ENCODE measurements at regions not wholly inside any gene's neighbourhood (a gene's known extent, or its start where the extent isn't known, plus 50 kb on each side); places are given as distances from the start of the nearest gene placed in this dataset.

DNA sequence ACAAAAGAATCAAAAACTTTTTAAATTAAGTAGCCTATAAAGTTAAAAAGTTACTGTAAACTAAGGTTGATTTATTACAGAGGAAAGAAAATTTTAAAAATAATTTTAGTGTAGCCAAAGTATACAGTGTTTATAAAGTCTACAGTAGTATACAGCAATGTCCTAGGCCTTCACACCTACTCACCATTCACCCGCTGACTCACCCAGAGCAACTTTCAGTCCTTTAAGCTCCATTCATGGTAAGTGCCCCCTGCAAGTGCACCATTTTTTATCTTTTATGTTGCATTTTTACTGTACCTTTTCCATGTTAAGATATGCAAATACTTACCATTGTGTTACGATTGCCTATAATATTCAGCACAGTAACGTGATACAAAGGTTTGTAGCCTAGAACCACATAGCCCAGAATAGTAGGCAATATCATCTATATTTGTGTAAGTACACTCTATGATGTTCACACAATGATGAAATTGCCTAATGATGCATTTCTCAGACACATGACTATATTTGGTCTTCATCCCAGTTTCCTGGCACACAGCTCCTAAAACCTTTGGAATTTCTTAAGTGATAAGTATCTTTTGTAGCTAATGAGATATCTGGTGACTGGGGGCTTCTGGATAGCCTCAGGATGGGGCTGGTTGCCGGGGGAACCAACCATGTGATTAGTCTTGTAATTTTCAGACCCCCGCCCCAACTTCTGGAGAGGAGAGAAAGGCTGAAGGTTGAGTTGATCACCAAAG lies 111.0 kb downstream of the MRPL14 start:
- no peak overlapping the region for H2AFZ ChIP-seq (ENCODE audit: low read depth, low read length)
- H3K4me2 ChIP-seq (ENCODE audit: insufficient read depth, low read length): no peak overlapping the region
- no TSS peak for BruUV-seq (replicated peaks)
- no peak for TF ChIP-seq EZH2 (IDR thresholded peaks at IDR 0.05; ENCODE audit: borderline replicate concordance, low read depth, low read length, severe bottlenecking)
- TF ChIP-seq POLR2A (IDR thresholded peaks at IDR 0.05; ENCODE audit: low read depth, low read length): no peak
- no peak for TF ChIP-seq JUN (IDR thresholded peaks at IDR 0.05; ENCODE audit: borderline replicate concordance, insufficient read depth, insufficient read length, low read depth)
- TF ChIP-seq, protein P1, sequence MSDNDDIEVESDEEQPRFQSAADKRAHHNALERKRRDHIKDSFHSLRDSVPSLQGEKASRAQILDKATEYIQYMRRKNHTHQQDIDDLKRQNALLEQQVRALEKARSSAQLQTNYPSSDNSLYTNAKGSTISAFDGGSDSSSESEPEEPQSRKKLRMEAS (IDR thresholded peaks at IDR 0.05; ENCODE audit: insufficient read depth, insufficient read length): no peak
- TF ChIP-seq FOS (IDR thresholded peaks at IDR 0.05; ENCODE audit: borderline replicate concordance, insufficient read depth, low read length): no peak
- TF ChIP-seq POLR2AphosphoS5 (IDR thresholded peaks at IDR 0.05; ENCODE audit: insufficient read depth, low read depth, low read length): no peak
- no peak for TF ChIP-seq MYC (IDR thresholded peaks at IDR 0.05; ENCODE audit: low read depth, low read length)
- TF ChIP-seq GATA2 (IDR thresholded peaks at IDR 0.05; ENCODE audit: insufficient read depth, insufficient read length, low read depth, low read length): no peak
- TF ChIP-seq, protein P2, sequence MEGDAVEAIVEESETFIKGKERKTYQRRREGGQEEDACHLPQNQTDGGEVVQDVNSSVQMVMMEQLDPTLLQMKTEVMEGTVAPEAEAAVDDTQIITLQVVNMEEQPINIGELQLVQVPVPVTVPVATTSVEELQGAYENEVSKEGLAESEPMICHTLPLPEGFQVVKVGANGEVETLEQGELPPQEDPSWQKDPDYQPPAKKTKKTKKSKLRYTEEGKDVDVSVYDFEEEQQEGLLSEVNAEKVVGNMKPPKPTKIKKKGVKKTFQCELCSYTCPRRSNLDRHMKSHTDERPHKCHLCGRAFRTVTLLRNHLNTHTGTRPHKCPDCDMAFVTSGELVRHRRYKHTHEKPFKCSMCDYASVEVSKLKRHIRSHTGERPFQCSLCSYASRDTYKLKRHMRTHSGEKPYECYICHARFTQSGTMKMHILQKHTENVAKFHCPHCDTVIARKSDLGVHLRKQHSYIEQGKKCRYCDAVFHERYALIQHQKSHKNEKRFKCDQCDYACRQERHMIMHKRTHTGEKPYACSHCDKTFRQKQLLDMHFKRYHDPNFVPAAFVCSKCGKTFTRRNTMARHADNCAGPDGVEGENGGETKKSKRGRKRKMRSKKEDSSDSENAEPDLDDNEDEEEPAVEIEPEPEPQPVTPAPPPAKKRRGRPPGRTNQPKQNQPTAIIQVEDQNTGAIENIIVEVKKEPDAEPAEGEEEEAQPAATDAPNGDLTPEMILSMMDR (IDR thresholded peaks at IDR 0.05; ENCODE audit: extremely low read depth in 1 of 2, insufficient read depth in 1 of 2, low read depth in 1 of 2, low read length in 2 of 2): no peak
- H3K27ac ChIP-seq (ENCODE audit: insufficient read depth, low read depth, low read length): no peak overlapping the region
- no peak overlapping the region for H3K4me3 ChIP-seq (replicated peaks in 1 of 3; ENCODE audit: insufficient read depth in 1 of 3, low read depth in 1 of 3, low read length in 3 of 3)
- dilution Hi-C loops (cut with MboI; ENCODE audit: extremely low pct_ligation_motif_present, low sequenced_read_pairs) (no loop called here), intact Hi-C loops (cut with micrococcal nuclease) (no loop called here)
- no peaks in the 10 kb centered on the region for H3K4me1 ChIP-seq (ENCODE audit: control insufficient read depth, extremely low read depth, insufficient read depth, low read length)
- no peaks in the 10 kb centered on the region for H3K27me3 ChIP-seq (ENCODE audit: control insufficient read depth in 2 of 2, insufficient read depth in 2 of 2, low read length in 2 of 2)
- H3K9me1 ChIP-seq (replicated peaks; ENCODE audit: control insufficient read depth, extremely low read depth, insufficient read depth, low read length): no peaks in the 10 kb centered on the region
- FAIRE-seq: no peak
- H3K9me3 ChIP-seq (replicated peaks; ENCODE audit: control insufficient read depth, insufficient read depth, low read length): no peaks in the 10 kb centered on the region
- DNase-seq (ENCODE audit: low read depth, low spot score): no peak
- CTCF ChIA-PET: interaction anchor here (0.9 to 1.9 kb wide), 4 partner anchors 11 to 59 kb away, joined by 3 to 4 read pairs (median 4); no protein-coding TSS in a partner anchor
- POLR2A ChIA-PET: no interaction called here
- H3K36me3 ChIP-seq (ENCODE audit: control insufficient read depth in 2 of 2, extremely low read depth in 1 of 2, insufficient read depth in 2 of 2, low read length in 2 of 2): no peaks in the 10 kb centered on the region
- no peaks in the 10 kb centered on the region for H4K20me1 ChIP-seq (replicated peaks; ENCODE audit: control insufficient read depth, extremely low read depth, insufficient read depth, low read length)
- no peak overlapping the region for H3K9ac ChIP-seq (replicated peaks; ENCODE audit: extremely low read depth, insufficient read depth, low read length)
- H3K79me2 ChIP-seq (ENCODE audit: control insufficient read depth, insufficient read depth, low read length): no peaks in the 10 kb centered on the region

All from endothelial cell of umbilical vein (primary cell).